Suprapubic skin (tissue), 4 donors: ENCODE measurements at regions not wholly inside any gene's neighbourhood (a gene's known extent, or its start where the extent isn't known, plus 50 kb on each side); places are given as distances from the start of the nearest gene placed in this dataset.
"Not testable (repeated sequence)": the region's sequence is repeated elsewhere in the genome, so short reads cannot be mapped to it uniquely, and the experiment has no call there.

Source experiments
- CTCF ChIP-seq, 2 donors: fragments of 200-600 bp in 1 of 2; fragments of 450-650 bp in 1 of 2; sonication (generic) in 1 of 2; IDR thresholded peaks; one replicate each; pipeline ENCODE4 v1.5.1; 2016 to 2019; ENCODE audit warnings: antibody characterized with exemption in 2 of 2, mild to moderate bottlenecking in 1 of 2, moderate library complexity in 1 of 2
- EP300 ChIP-seq: sonication (generic); formaldehyde crosslinking; IDR thresholded peaks from one replicate; pipeline ENCODE4 v1.6.1; 2017; ENCODE audit warnings: antibody characterized with exemption
- POLR2AphosphoS5 ChIP-seq, 3 donors: sonication (generic); formaldehyde crosslinking; IDR thresholded peaks; one replicate each; pipeline ENCODE4 v1.6.1; 2017; ENCODE audit warnings: antibody characterized with exemption in 3 of 3

- TF ChIP-seq EP300; CTCF (IDR thresholded peaks at IDR 0.05); POLR2AphosphoS5 (IDR thresholded peaks at IDR 0.05): not testable (repeated sequence)
These were observed 106.1 kb downstream of the NAV1 start for GRCh38 chr1:201645000-201645399.
